GM23338 (cell line): ENCODE measurements at regions not wholly inside any gene's neighbourhood (a gene's known extent, or its start where the extent isn't known, plus 50 kb on each side); places are given as distances from the start of the nearest gene placed in this dataset.

Experiments
- CTCF ChIP-seq, 2 experiments: fragments of 200-600 bp in 1 of 2; sonication (generic) in 1 of 2; conservative IDR thresholded peaks; 2 replicates each; pipeline versions ENCODE4 v1.5.1 to v1.6.1; 2016 to 2017; ENCODE audit warnings: antibody characterized with exemption in 2 of 2, low read depth in 2 of 2, mild to moderate bottlenecking in 2 of 2, moderate library complexity in 1 of 2
- EZH2 ChIP-seq: fragments of 200-600 bp; sonication (generic); IDR thresholded peaks from one replicate; pipeline ENCODE4 v1.8.0; 2017; ENCODE audit warnings: antibody characterized with exemption, mild to moderate bottlenecking, low read depth; ENCODE audit not compliant: unreplicated experiment
- ZNF114 ChIP-seq: fragments of 250-450 bp; sonication (Bioruptor Pico); IDR thresholded peaks from 2 replicates; pipeline ENCODE4 v1.5.0; 2020; ENCODE audit warnings: mild to moderate bottlenecking, moderate library complexity

- TF ChIP-seq CTCF (conservative IDR thresholded peaks at IDR 0.05; ENCODE audit: low read depth in 2 of 2) (no peak), ZNF114 (CRISPR knock-in tag) (no peak), EZH2 (no peak)
Observed at GRCh38 chr5:143749581-143750205, 62.3 kb upstream of the HMHB1 start.
